ENCODE measurements at regions not wholly inside any gene's neighbourhood (a gene's known extent, or its start where the extent isn't known, plus 50 kb on each side); places are given as distances from the start of the nearest gene placed in this dataset.

GRCh38 chr6:81806793-81807565 is 54.5 kb upstream of the TENT5A start:
- TF ChIP-seq POLR2A (IDR thresholded peaks at IDR 0.05) (no peak), CTCF (IDR thresholded peaks at IDR 0.05) (no peak)
